Fibroblast of the conjunctiva (primary cell): ENCODE measurements at regions not wholly inside any gene's neighbourhood (a gene's known extent, or its start where the extent isn't known, plus 50 kb on each side); places are given as distances from the start of the nearest gene placed in this dataset.

Experiments
- DNase-seq: peaks from one replicate; pipeline ENCODE4 v3.0.0-alpha.2; 2010; ENCODE audit warnings: low read depth

- DNase-seq: no peak
Measured at GRCh38 chr9:129285979-129286772, 108.1 kb upstream of the IER5L start.

DNA sequence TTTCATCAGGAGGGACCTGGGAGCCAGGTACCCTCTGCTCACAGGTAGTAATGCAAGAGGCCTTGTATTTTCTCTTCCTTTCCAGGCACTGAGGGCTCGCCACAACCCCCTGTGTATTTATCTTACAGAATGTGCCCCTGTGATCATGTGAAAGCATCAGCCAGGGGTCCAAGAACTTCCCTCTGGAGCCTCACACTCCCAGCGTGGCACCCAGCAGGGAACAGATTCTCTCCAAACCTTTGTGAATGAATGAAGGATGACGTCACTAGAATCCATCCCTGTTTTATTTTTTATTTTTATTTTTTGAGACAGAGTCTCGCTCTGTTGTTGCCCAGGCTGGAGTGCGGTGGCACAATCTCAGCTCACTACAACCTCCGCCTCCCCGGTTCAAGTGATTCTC is 107.3 kb upstream of the IER5L start:
- DNase-seq: no peak

DNA sequence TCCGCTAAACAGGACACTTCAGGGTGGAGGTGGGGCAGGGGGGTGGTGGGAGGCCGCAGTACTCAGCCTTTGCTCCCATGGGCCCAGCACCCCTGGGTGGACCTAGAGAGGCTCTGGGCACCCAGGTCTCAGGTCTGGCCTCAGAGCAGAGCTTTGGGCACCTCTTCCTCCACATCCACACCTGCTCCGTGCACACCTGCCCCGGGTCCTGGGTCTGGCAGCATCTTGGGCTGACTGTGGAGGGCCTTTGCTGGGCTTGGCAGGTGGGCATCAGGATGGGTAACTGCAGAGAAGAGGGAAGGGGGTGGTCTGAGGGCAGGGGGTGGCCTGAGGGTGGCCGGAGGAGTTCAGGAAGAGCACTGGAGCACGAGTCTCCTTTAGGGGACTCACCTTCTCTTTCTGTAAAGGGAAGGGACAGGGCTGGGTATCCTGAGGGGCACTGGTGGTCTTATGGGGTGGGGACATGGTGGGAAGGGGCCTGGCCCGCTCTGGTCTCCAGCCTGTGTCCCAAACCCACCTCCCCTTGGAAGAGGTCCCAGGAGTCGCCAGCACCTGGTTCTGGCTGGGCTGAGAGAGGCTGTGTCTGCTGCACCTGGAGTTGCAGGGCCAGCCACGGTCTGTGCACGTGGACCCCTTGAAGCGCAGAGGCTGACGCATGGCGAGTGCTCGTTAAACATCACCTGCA is 106.7 kb upstream of the IER5L start:
- DNase-seq: no peak

GRCh38 chr9:129283705-129284606 is 105.9 kb upstream of the IER5L start:
- no peak for DNase-seq

GRCh38 chr9:129283291-129283691 is 105.2 kb upstream of the IER5L start:
- no peak for DNase-seq

DNA sequence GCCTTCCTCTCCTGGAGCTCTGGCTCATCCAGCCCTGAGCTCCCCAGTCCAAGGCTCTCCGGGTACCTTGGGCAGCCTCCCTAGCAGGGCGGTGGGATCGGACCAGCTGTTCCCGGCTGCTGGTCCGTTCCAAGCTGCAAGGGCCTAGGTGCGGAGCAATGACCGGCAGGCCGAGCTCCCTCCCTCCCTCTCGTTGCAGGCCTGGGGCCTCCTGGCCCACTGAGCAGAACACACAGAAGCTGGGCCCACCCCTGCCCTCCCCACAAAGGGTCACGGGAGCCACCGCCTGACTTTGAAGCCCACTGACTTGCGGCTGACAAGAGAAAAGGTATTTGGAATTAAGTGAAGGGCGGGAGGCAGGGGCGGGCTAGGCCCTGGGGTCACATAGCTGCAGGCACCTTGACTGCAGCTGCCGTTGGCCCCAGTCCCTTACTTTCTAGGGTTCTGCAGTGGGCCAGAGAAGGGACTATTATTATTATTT is 104.7 kb upstream of the IER5L start:
- no peak for DNase-seq

DNA sequence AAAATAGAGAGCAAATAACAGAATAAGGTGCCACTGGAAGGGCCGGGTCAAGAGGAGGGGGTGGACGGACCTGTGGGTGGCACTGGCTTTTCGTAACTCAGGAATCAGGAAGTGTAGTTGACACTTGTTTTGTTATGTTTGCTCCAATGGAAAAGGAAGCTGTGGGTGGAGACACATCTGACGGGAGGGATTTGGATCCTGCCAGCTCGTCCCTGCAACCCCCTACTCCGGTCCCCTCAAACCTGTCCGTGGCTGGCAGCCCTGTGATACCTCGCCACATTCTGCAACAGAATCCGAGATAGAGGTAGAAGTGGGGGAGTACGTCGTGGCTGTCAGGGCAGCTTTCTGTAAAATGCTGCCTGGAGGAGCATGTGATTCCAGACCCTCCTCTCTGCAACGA is 104.2 kb upstream of the IER5L start:
- DNase-seq: no peak

- DNase-seq: no peak
Measured at GRCh38 chr9:129281506-129282145, 103.6 kb upstream of the IER5L start.

DNA sequence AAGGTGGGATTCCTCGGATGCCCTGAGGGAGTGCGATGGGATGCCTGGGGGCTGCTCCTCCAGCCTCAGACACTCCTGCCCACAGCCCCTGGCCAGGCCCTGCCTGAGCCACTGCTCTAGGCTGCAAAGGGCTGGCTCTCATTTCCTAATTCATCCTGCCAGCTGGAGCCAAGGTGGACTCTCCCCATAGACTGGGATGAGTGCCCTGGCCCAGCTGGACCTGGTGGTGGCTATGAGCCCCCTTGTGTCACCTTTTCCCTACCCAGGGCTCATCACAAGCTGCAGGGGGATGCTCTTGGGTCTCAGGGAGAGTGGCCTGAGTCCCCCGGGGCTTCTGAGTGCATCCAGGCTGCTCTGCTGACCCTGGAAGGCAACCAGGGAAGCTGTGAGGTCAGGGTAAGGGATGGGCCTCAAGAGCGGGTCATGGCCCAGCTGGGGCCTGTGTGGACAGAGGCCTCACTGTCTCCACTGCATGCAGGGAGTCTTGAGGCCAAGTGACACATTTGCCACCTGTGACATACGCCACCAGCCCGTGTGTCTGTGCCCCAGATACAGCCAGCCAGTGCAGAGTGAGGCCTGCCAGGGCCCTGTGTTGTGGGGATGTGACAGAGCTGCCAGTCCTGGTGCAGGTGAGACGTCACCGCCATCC is 102.7 kb upstream of the IER5L start:
- DNase-seq: no peak

DNA sequence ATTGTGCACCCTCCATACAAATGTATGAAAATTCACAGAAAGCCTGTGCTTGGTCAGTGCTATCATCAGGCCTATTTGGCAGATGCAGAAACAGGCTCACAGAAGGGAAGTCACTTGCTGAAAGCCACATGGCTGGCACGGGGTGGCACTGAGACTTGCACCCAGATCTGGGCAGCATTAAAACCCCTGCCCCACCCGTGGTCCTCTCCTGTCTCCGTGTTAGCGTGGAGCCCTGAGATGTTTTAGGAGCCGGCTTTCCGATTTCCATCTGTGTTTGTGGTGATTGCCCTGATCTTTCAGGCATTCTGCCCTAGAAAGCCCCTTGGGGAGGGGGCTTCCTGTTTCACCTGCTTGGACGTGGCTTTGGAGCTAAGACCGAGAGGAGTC is 102.2 kb upstream of the IER5L start:
- no peak for DNase-seq

GRCh38 chr9:129278391-129279237 is 100.6 kb upstream of the IER5L start:
- DNase-seq: no peak

GRCh38 chr9:129276486-129277230 is 98.6 kb upstream of the IER5L start:
- no peak for DNase-seq

- DNase-seq: no peak
Measured at GRCh38 chr9:129275626-129276247, 97.7 kb upstream of the IER5L start.

DNA sequence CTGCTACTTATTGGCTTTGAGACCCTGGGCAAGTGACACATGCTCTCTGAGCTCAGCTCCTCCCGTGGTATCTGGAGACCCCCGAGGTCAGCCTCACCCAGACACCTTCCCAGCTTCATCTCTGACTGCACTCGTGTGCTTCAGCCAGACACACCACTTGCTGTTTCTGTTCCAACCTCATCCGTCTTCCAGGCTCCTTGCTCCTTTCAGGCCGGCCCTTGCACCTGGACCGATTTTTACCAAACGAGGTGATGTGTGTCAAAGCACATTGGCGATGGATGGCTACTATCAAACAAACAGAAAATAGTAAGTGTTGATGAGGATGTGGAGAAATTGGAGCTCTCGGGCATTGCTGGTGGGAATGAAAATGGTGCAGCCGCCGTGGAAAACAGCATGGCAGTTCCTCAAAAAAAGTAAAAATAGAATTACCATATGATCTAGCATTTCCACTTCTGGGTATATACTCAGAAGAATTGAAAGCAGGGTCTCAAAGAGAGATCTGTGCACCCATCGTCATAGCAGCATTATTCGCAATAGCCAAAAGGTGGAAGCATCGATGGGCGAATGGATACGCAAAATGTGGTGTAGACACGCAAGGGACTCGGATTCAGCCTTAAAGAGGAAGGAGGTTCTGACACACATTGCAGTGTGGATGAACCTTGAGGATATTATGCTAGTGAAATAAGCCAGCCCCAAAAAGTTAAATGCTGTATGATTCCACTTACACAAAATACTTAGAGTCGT is 96.1 kb upstream of the IER5L start:
- no peak for DNase-seq

- DNase-seq: no peak
Measured at GRCh38 chr9:129273136-129273895, 95.3 kb upstream of the IER5L start.

DNA sequence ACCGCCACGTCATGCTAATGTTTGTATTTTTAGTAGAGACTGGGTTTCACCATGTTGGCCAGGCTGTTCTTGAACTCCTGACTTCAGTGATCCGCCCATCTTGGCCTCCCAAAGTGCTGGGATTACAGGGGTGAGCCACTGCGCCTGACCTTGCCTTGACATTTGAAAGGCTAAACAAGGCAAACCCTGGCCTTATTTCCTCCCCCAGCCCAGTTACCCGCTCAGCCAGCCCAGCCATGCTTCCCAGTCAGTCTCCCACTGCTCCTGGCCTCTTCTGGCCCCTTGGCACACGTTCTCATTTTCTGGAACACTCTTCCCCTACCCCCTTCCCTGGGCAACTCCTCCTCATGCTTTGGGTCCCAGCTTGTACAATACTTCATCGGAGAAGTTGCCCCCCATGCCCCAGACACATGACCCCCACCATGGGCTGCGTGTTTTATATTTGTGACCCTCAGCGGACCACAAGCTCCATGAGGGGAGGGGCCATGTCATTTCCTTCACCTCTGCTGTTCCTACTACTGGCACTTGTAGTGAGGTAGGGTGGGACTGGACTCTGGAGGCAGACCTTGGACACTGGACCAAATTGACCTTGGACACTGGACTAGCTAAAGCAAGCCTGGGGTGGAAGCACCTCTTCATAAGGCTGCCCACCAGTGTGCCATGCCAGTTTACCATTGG is 94.4 kb upstream of the IER5L start:
- no peak for DNase-seq

- no peak for DNase-seq
Measured at GRCh38 chr9:129270903-129271431, 92.9 kb upstream of the IER5L start.
